GM12864 (cell line): ENCODE measurements at regions not wholly inside any gene's neighbourhood (a gene's known extent, or its start where the extent isn't known, plus 50 kb on each side); places are given as distances from the start of the nearest gene placed in this dataset.

Source experiments
- DNase-seq: peaks from one replicate; pipeline ENCODE4 v3.0.0-alpha.2; 2011; ENCODE audit warnings: low read depth
- H3K4me3 ChIP-seq: 2 replicates; pipeline ENCODE4 v1.5.1; 2011; ENCODE audit warnings: mild to moderate bottlenecking, low read depth, low read length, control low read depth
- CTCF ChIP-seq: IDR thresholded peaks from 2 replicates; pipeline ENCODE4 v1.5.1; 2011; ENCODE audit warnings: low read depth, mild to moderate bottlenecking, moderate library complexity, low read length, control low read depth, inconsistent platforms; ENCODE audit errors: missing control alignments

- no peak for DNase-seq
- no peak overlapping the region for H3K4me3 ChIP-seq
- no peak for TF ChIP-seq CTCF
Measured at GRCh38 chr3:150220799-150221198, 187.3 kb upstream of the TSC22D2 start.

- no peak for DNase-seq
- TF ChIP-seq CTCF: no peak
- H3K4me3 ChIP-seq: no peak overlapping the region
Measured at GRCh38 chr3:150220041-150220440, 188.1 kb upstream of the TSC22D2 start.

GRCh38 chr3:150218841-150219240 is 189.3 kb upstream of the TSC22D2 start:
- TF ChIP-seq CTCF: no peak
- no peak for DNase-seq
- no peak overlapping the region for H3K4me3 ChIP-seq

- H3K4me3 ChIP-seq: no peak overlapping the region
- DNase-seq: no peak
- no peak for TF ChIP-seq CTCF
Measured at GRCh38 chr3:150218236-150218635, 189.9 kb upstream of the TSC22D2 start.

- no peak for TF ChIP-seq CTCF
- H3K4me3 ChIP-seq: no peak overlapping the region
- no peak for DNase-seq
Measured at GRCh38 chr3:150217691-150218090, 190.4 kb upstream of the TSC22D2 start.

GRCh38 chr3:150216866-150217600 is 191.1 kb upstream of the TSC22D2 start:
- H3K4me3 ChIP-seq: no peak overlapping the region
- DNase-seq: no peak
- TF ChIP-seq CTCF: no peak
